IMR-90 (cell line): ENCODE measurements at regions not wholly inside any gene's neighbourhood (a gene's known extent, or its start where the extent isn't known, plus 50 kb on each side); places are given as distances from the start of the nearest gene placed in this dataset.

ENCODE experiments used
- ATAC-seq: fragments of 200-7000 bp; cut with Tn5 transposase; 2 replicates; pipeline ENCODE4 v1.9.1; 2020; ENCODE audit warnings: low read depth, mild to moderate bottlenecking, moderate library complexity
- BruUV-seq: library from RNA; stranded (reverse); fragments of 400-500 nt; replicated peaks from 2 replicates; lab custom pipeline; 2021; lab: Mats Ljungman, UMichigan
- CTCF ChIA-PET: fragments of 300-600 bp; formaldehyde crosslinking; extraction: SDS; loops from one replicate; lab custom pipeline; 2021; ENCODE audit warnings: antibody characterized with exemption; lab: Yijun Ruan, JAX
- POLR2A ChIA-PET: fragments of 300-600 bp; sonication (Branson Sonifier 250); formaldehyde crosslinking; loops from one replicate; lab custom pipeline; 2022; ENCODE audit warnings: antibody characterized with exemption; ENCODE audit not compliant: unreplicated experiment; lab: Charles Lee
- DNase-seq: peaks from one replicate; pipeline ENCODE4 v3.0.0; 2013
- H2AFZ ChIP-seq: replicated peaks from 2 replicates; pipeline ENCODE3; 2013; ENCODE audit warnings: low read length, mild to moderate bottlenecking; ENCODE audit not compliant: poor library complexity
- H2AK5ac ChIP-seq: 2 replicates; pipeline ENCODE4 v1.6.1; 2013; ENCODE audit warnings: low read depth, low read length, inconsistent platforms
- H2AK9ac ChIP-seq: replicated peaks from 2 replicates; pipeline ENCODE3; 2013; ENCODE audit warnings: mild to moderate bottlenecking, low read depth, low read length, moderate library complexity; ENCODE audit not compliant: poor library complexity
- H2BK120ac ChIP-seq: 2 replicates; pipeline ENCODE4 v1.6.1; 2013; ENCODE audit warnings: low read depth, low read length, inconsistent platforms
- H2BK15ac ChIP-seq: 3 replicates; pipeline ENCODE4 v1.6.1; 2013; ENCODE audit warnings: low read depth, low read length, inconsistent platforms
- H2BK20ac ChIP-seq: 2 replicates; pipeline ENCODE4 v1.6.1; 2013; ENCODE audit warnings: low read depth, mild to moderate bottlenecking, inconsistent platforms, low read length, moderate library complexity
- H2BK5ac ChIP-seq: 2 replicates; pipeline ENCODE4 v1.6.1; 2013; ENCODE audit warnings: mild to moderate bottlenecking, low read depth, low read length, inconsistent platforms; ENCODE audit not compliant: poor library complexity, severe bottlenecking
- H3K14ac ChIP-seq: replicated peaks from 2 replicates; pipeline ENCODE4 v1.6.1; 2013; ENCODE audit warnings: low read depth, low read length, inconsistent platforms
- H3K18ac ChIP-seq: 2 replicates; pipeline ENCODE4 v1.6.1; 2013; ENCODE audit warnings: low read depth, low read length, control low read depth
- H3K23ac ChIP-seq: 2 replicates; pipeline ENCODE4 v1.6.1; 2013; ENCODE audit warnings: low read depth, low read length, inconsistent platforms
- H3K27ac ChIP-seq: 2 replicates; pipeline ENCODE4 v1.5.1; 2013; ENCODE audit warnings: mild to moderate bottlenecking, control low read depth, low read length; ENCODE audit not compliant: insufficient read depth
- H3K27me3 ChIP-seq: 2 replicates; pipeline ENCODE4 v1.6.1; 2013; ENCODE audit warnings: low read length; ENCODE audit not compliant: control insufficient read depth, insufficient read depth
- H3K36me3 ChIP-seq: 2 replicates; pipeline ENCODE4 v1.6.1; 2013; ENCODE audit warnings: low read length, mixed read lengths; ENCODE audit not compliant: control insufficient read depth, insufficient read depth
- H3K4ac ChIP-seq: 2 replicates; pipeline ENCODE4 v1.6.1; 2013; ENCODE audit warnings: low read depth, low read length, inconsistent platforms
- H3K4me1 ChIP-seq: 2 replicates; pipeline ENCODE4 v1.6.1; 2013; ENCODE audit warnings: low read length, mixed read lengths; ENCODE audit not compliant: control insufficient read depth, insufficient read depth
- H3K4me2 ChIP-seq: 2 replicates; pipeline ENCODE4 v1.6.1; 2013; ENCODE audit warnings: low read depth, mild to moderate bottlenecking, control low read depth, low read length, moderate library complexity
- H3K4me3 ChIP-seq: 2 replicates; pipeline ENCODE4 v1.5.1; 2013; ENCODE audit warnings: low read depth, mild to moderate bottlenecking, control low read depth, low read length, moderate library complexity; ENCODE audit not compliant: insufficient read depth
- H3K56ac ChIP-seq: 2 replicates; pipeline ENCODE4 v1.6.1; 2013; ENCODE audit warnings: low read length, inconsistent platforms; ENCODE audit not compliant: insufficient read depth; ENCODE audit errors: extremely low read depth
- H3K79me1 ChIP-seq, 2 experiments: 2 replicates each; pipeline ENCODE4 v1.6.1; 2013; ENCODE audit warnings: low read length in 2 of 2, inconsistent platforms in 1 of 2, low read depth in 1 of 2
- H3K9ac ChIP-seq: 2 replicates; pipeline ENCODE4 v1.6.1; 2013; ENCODE audit warnings: low read depth, low read length, control low read depth
- H3K9me1 ChIP-seq: 2 replicates; pipeline ENCODE4 v1.6.1; 2013; ENCODE audit warnings: low read length, inconsistent platforms; ENCODE audit not compliant: insufficient read depth
- H3K9me3 ChIP-seq: 2 replicates; pipeline ENCODE4 v1.6.1; 2013; ENCODE audit warnings: low read length; ENCODE audit not compliant: control insufficient read depth, insufficient read depth
- H4K20me1 ChIP-seq: 2 replicates; pipeline ENCODE4 v1.6.1; 2013; ENCODE audit warnings: low read length, inconsistent platforms; ENCODE audit not compliant: insufficient read depth
- H4K5ac ChIP-seq: 2 replicates; pipeline ENCODE4 v1.6.1; 2013; ENCODE audit warnings: mild to moderate bottlenecking, low read depth, low read length, control low read depth
- H4K8ac ChIP-seq, 2 experiments: 2 replicates each; pipeline ENCODE4 v1.6.1; 2013; ENCODE audit warnings: low read depth in 2 of 2, low read length in 2 of 2, control low read depth in 1 of 2, inconsistent platforms in 1 of 2
- H4K91ac ChIP-seq: 2 replicates; pipeline ENCODE4 v1.6.1; 2013; ENCODE audit warnings: low read depth, low read length, inconsistent platforms; ENCODE audit not compliant: insufficient read depth
- BHLHE40 ChIP-seq: fragments of 150-350 bp; IDR thresholded peaks from 2 replicates; pipeline ENCODE4 v1.6.1; 2016; ENCODE audit warnings: mild to moderate bottlenecking, low read depth, low read length
- CEBPB ChIP-seq: IDR thresholded peaks from 2 replicates; pipeline ENCODE4 v1.6.1; 2012; ENCODE audit warnings: low read depth, low read length, improper control_type of control experiment
- CHD1 ChIP-seq: IDR thresholded peaks from 2 replicates; pipeline ENCODE4 v1.6.1; 2012; ENCODE audit warnings: low read depth, low read length, improper control_type of control experiment
- CTCF ChIP-seq: conservative IDR thresholded peaks from 2 replicates; pipeline ENCODE4 v1.5.1; 2012; ENCODE audit warnings: mild to moderate bottlenecking, low read depth, low read length, improper control_type of control experiment
- ELK1 ChIP-seq: fragments of 150-350 bp; IDR thresholded peaks from 2 replicates; pipeline ENCODE4 v1.6.1; 2016; ENCODE audit warnings: low read depth, mild to moderate bottlenecking, low read length, moderate library complexity, borderline replicate concordance
- FOS ChIP-seq: fragments of 150-350 bp; IDR thresholded peaks from 2 replicates; pipeline ENCODE4 v1.6.1; 2016; ENCODE audit warnings: low read depth, low read length
- MAZ ChIP-seq: IDR thresholded peaks from 2 replicates; pipeline ENCODE4 v1.6.1; 2012; ENCODE audit warnings: low read depth, mild to moderate bottlenecking, low read length, improper control_type of control experiment, moderate library complexity, borderline replicate concordance
- POLR2A ChIP-seq: IDR thresholded peaks from 2 replicates; pipeline ENCODE4 v1.6.1; 2012; ENCODE audit warnings: mild to moderate bottlenecking, low read depth, low read length
- RCOR1 ChIP-seq: IDR thresholded peaks from 2 replicates; pipeline ENCODE4 v1.6.1; 2012; ENCODE audit warnings: mild to moderate bottlenecking, low read length, improper control_type of control experiment; ENCODE audit not compliant: insufficient replicate concordance
- RFX5 ChIP-seq: IDR thresholded peaks from 2 replicates; pipeline ENCODE4 v1.8.0; 2012; ENCODE audit warnings: low read depth, mild to moderate bottlenecking, low read length, moderate library complexity
- WGBS, 2 experiments: methylation state at CpG; one replicate each; pipeline versions ENCODE4 v1.1.5 to v1.1.7; 2013; ENCODE audit warnings: missing lambda C conversion rate in 2 of 2; ENCODE audit not compliant: insufficient read length in 1 of 2; ENCODE audit errors: extremely low coverage in 2 of 2; 5-methylcytosine and 5-hydroxymethylcytosine counted together
- dilution Hi-C: fragments of 300-500 bp; cut with HindIII; formaldehyde crosslinking; loops from one replicate; pipeline ENCODE4 v1.14.3; 2018; ENCODE audit warnings: low sequenced_read_pairs; ENCODE audit not compliant: unreplicated experiment
- in situ Hi-C: fragments of 300-500 bp; cut with MboI; formaldehyde crosslinking; loops from 3 replicates; pipeline ENCODE4 v1.14.3; 2019; ENCODE audit warnings: low sequenced_read_pairs, inconsistent platforms, mixed read lengths
- intact Hi-C: fragments of 100-400 bp; cut with micrococcal nuclease; formaldehyde crosslinking; loops from 2 replicates; pipeline ENCODE4 v1.10.0; 2022

- no peaks in the 10 kb centered on the region for H3K27me3 ChIP-seq
- no peak overlapping the region for H2BK20ac ChIP-seq
- H2BK120ac ChIP-seq: no peak overlapping the region
- no peak overlapping the region for H2AFZ ChIP-seq
- H3K9me3 ChIP-seq: no peaks in the 10 kb centered on the region
- H2AK9ac ChIP-seq: no peak overlapping the region
- H2AK5ac ChIP-seq: no peak overlapping the region
- no peaks in the 10 kb centered on the region for H4K20me1 ChIP-seq
- H3K14ac ChIP-seq: no peak overlapping the region
- POLR2A ChIA-PET: no interaction called here
- H3K9me1 ChIP-seq: no peaks in the 10 kb centered on the region
- no peak overlapping the region for H3K56ac ChIP-seq
- no peak overlapping the region for H4K5ac ChIP-seq
- intact Hi-C loops (no loop called here), dilution Hi-C loops (no loop called here), in situ Hi-C loops (no loop called here)
- BruUV-seq: no TSS peak
- H3K79me1 ChIP-seq: no peaks in the 10 kb centered on the region
- H2BK15ac ChIP-seq: no peak overlapping the region
- H3K23ac ChIP-seq: no peak overlapping the region
- no peak overlapping the region for H4K91ac ChIP-seq
- no peaks in the 10 kb centered on the region for H3K4me1 ChIP-seq
- no peak for DNase-seq
- no peak for ATAC-seq
- 40% methylated on average over 1 of the region's 12 CpGs; no CpG with 5 or more reads in 1 of the 2 experiments for WGBS, 2 experiments
- H3K4ac ChIP-seq: no peak overlapping the region
- H3K27ac ChIP-seq: no peak overlapping the region
- no peak overlapping the region for H4K8ac ChIP-seq
- no peak overlapping the region for H3K18ac ChIP-seq
- H3K4me3 ChIP-seq: no peak overlapping the region
- TF ChIP-seq POLR2A (no peak), CTCF (no peak), MAZ (no peak), RFX5 (no peak), ELK1 (no peak), CHD1 (no peak), BHLHE40 (no peak), FOS (no peak), CEBPB (no peak), RCOR1 (no peak)
- H3K4me2 ChIP-seq: no peak overlapping the region
- H3K36me3 ChIP-seq: no peaks in the 10 kb centered on the region
- H3K9ac ChIP-seq: no peak overlapping the region
- no peak overlapping the region for H2BK5ac ChIP-seq
- CTCF ChIA-PET: no interaction called here
Observed at GRCh38 chr2:142649581-142649980, 227.9 kb upstream of the KYNU start.
